ENCODE measurements at regions not wholly inside any gene's neighbourhood (a gene's known extent, or its start where the extent isn't known, plus 50 kb on each side); places are given as distances from the start of the nearest gene placed in this dataset.

DNA sequence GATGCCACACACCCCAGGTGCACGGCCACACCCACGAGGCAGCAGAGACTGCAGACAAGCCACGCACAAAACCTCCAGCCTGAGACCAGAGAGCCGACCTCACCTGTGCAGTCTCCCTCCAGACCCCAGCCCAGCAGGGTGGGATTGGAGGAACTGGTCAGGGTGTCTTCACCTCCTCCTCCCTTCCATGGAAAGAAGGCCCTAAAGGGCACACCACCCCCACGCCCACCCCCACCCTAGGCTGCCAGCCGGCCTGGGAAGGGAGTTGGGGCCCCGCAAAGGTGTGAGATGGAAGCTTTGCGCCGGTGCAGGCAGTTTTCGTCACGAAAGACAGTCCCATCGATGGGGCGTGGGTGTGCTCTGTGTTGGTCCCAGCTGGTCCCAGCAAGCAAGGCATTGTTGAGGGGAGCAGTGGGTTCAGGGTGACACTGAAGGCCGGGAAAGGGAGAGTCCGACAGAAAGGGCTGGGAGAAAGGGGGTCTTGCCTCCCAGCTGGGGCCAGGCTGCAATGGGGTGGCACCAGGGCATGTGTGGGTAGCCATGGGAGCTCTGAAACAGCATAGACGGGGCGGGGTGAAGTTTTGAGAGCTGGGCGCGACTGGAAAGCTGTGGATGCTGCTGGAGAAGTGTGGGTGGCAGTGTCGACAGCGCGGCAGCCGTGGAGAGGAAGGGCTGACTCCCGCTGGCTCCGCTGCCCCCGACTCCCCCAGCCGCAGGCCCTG is 349.2 kb downstream of the GLRX3 start:
- H3K9me3 ChIP-seq (ENCODE audit: low read length) = no peaks in the 10 kb centered on the region
- no peak for DNase-seq (ENCODE audit: low spot score)
- H3K36me3 ChIP-seq (ENCODE audit: insufficient read depth, low read length) = no peaks in the 10 kb centered on the region
- ChIA-PET POLR2A (no interaction called here), CTCF (ENCODE audit: unreplicated experiment) (no interaction called here)
- no peak overlapping the region for H3K4me2 ChIP-seq (ENCODE audit: low read length)
- no peak for TF ChIP-seq EZH2phosphoT487 (IDR thresholded peaks at IDR 0.05; ENCODE audit: borderline replicate concordance, low read depth, low read length)
- TF ChIP-seq, protein P1, sequence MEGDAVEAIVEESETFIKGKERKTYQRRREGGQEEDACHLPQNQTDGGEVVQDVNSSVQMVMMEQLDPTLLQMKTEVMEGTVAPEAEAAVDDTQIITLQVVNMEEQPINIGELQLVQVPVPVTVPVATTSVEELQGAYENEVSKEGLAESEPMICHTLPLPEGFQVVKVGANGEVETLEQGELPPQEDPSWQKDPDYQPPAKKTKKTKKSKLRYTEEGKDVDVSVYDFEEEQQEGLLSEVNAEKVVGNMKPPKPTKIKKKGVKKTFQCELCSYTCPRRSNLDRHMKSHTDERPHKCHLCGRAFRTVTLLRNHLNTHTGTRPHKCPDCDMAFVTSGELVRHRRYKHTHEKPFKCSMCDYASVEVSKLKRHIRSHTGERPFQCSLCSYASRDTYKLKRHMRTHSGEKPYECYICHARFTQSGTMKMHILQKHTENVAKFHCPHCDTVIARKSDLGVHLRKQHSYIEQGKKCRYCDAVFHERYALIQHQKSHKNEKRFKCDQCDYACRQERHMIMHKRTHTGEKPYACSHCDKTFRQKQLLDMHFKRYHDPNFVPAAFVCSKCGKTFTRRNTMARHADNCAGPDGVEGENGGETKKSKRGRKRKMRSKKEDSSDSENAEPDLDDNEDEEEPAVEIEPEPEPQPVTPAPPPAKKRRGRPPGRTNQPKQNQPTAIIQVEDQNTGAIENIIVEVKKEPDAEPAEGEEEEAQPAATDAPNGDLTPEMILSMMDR (conservative IDR thresholded peaks at IDR 0.05; ENCODE audit: low read length) = no peak
- no peak overlapping the region for H3K4me3 ChIP-seq (ENCODE audit: low read depth, low read length, poor library complexity, severe bottlenecking)
- H2AFZ ChIP-seq (ENCODE audit: low read length) = no peak overlapping the region
- no peak overlapping the region for H3K27ac ChIP-seq (ENCODE audit: low read depth, low read length, poor library complexity, severe bottlenecking)
- H3K4me1 ChIP-seq (ENCODE audit: insufficient read depth, low read length, poor library complexity, severe bottlenecking) = no peaks in the 10 kb centered on the region
- BruUV-seq (replicated peaks) = no TSS peak
- no peaks in the 10 kb centered on the region for H3K79me2 ChIP-seq (ENCODE audit: insufficient read depth, low read depth, low read length)
- no peaks in the 10 kb centered on the region for H3K9me2 ChIP-seq (ENCODE audit: insufficient read depth, low read length)
- no peaks in the 10 kb centered on the region for H4K20me1 ChIP-seq (ENCODE audit: insufficient read depth, low read length)
- intact Hi-C loops (cut with micrococcal nuclease; ENCODE audit: unreplicated experiment) = no loop called here

GRCh38 chr10:130485958-130486895 is 350.0 kb downstream of the GLRX3 start:
- ChIA-PET POLR2A (no interaction called here), CTCF (ENCODE audit: unreplicated experiment) (no interaction called here)
- no peaks in the 10 kb centered on the region for H4K20me1 ChIP-seq (ENCODE audit: insufficient read depth, low read length)
- no peak for TF ChIP-seq EZH2phosphoT487 (IDR thresholded peaks at IDR 0.05; ENCODE audit: borderline replicate concordance, low read depth, low read length)
- TF ChIP-seq, protein P1 (conservative IDR thresholded peaks at IDR 0.05; ENCODE audit: low read length) = no peak
- H3K27ac ChIP-seq (ENCODE audit: low read depth, low read length, poor library complexity, severe bottlenecking) = no peak overlapping the region
- no peaks in the 10 kb centered on the region for H3K9me3 ChIP-seq (ENCODE audit: low read length)
- intact Hi-C loops (cut with micrococcal nuclease; ENCODE audit: unreplicated experiment) = no loop called here
- no peaks in the 10 kb centered on the region for H3K79me2 ChIP-seq (ENCODE audit: insufficient read depth, low read depth, low read length)
- BruUV-seq (replicated peaks) = no TSS peak
- no peak for DNase-seq (ENCODE audit: low spot score)
- H3K36me3 ChIP-seq (ENCODE audit: insufficient read depth, low read length) = no peaks in the 10 kb centered on the region
- H3K4me3 ChIP-seq (ENCODE audit: low read depth, low read length, poor library complexity, severe bottlenecking) = no peak overlapping the region
- H3K9me2 ChIP-seq (ENCODE audit: insufficient read depth, low read length) = no peaks in the 10 kb centered on the region
- H3K4me2 ChIP-seq (ENCODE audit: low read length) = no peak overlapping the region
- no peak overlapping the region for H2AFZ ChIP-seq (ENCODE audit: low read length)
- no peaks in the 10 kb centered on the region for H3K4me1 ChIP-seq (ENCODE audit: insufficient read depth, low read length, poor library complexity, severe bottlenecking)
